Liver (tissue), 6 donors: ENCODE measurements at regions not wholly inside any gene's neighbourhood (a gene's known extent, or its start where the extent isn't known, plus 50 kb on each side); places are given as distances from the start of the nearest gene placed in this dataset.
"Not testable (repeated sequence)": the region's sequence is repeated elsewhere in the genome, so short reads cannot be mapped to it uniquely, and the experiment has no call there.

Experiments
- DNase-seq: peaks from one replicate; pipeline ENCODE4 v3.0.0-alpha.2; 2017; ENCODE audit warnings: low spot score
- H3K27ac ChIP-seq, 2 donors: one replicate each; pipeline ENCODE4 v1.7.0; 2013; ENCODE audit warnings: inconsistent platforms in 2 of 2, low read length in 2 of 2, control low read depth in 1 of 2, low read depth in 1 of 2, mild to moderate bottlenecking in 1 of 2
- H3K27me3 ChIP-seq, 4 donors: one replicate each; pipeline versions ENCODE4 v1.6.1 to v1.7.0; 2013; ENCODE audit warnings: low read length in 3 of 4, inconsistent platforms in 1 of 4, mild to moderate bottlenecking in 1 of 4, moderate library complexity in 1 of 4; ENCODE audit not compliant: control insufficient read depth in 4 of 4, insufficient read depth in 4 of 4
- H3K36me3 ChIP-seq, 4 donors: one replicate each; pipeline versions ENCODE4 v1.6.1 to v1.7.0; 2013; ENCODE audit warnings: low read length in 3 of 4, mild to moderate bottlenecking in 3 of 4, low read depth in 1 of 4, moderate library complexity in 1 of 4; ENCODE audit not compliant: control insufficient read depth in 4 of 4, insufficient read depth in 3 of 4
- H3K4me1 ChIP-seq, 4 donors: one replicate each; pipeline versions ENCODE4 v1.6.1 to v1.7.0; 2013; ENCODE audit warnings: low read length in 3 of 4, mild to moderate bottlenecking in 3 of 4, moderate library complexity in 1 of 4; ENCODE audit not compliant: control insufficient read depth in 4 of 4, insufficient read depth in 4 of 4
- H3K4me3 ChIP-seq, 3 donors: one replicate each; pipeline versions ENCODE4 v1.6.1 to v1.7.0; 2013; ENCODE audit warnings: low read length in 3 of 3, control low read depth in 1 of 3, low read depth in 1 of 3, mild to moderate bottlenecking in 1 of 3
- H3K9ac ChIP-seq, 2 donors: one replicate each; pipeline ENCODE4 v1.7.0; 2013; ENCODE audit warnings: low read length in 2 of 2, mild to moderate bottlenecking in 2 of 2, moderate library complexity in 2 of 2, control low read depth in 1 of 2, low read depth in 1 of 2
- H3K9me3 ChIP-seq, 4 donors: one replicate each; pipeline versions ENCODE4 v1.6.1 to v1.7.0; 2013; ENCODE audit warnings: low read length in 3 of 4; ENCODE audit not compliant: control insufficient read depth in 4 of 4
- WGBS: extraction: QIAGEN DNeasy Blood & Tissue Kit; methylation state at CpG from one replicate; pipeline ENCODE4 v1.1.7; 2013; 5-methylcytosine and 5-hydroxymethylcytosine counted together
- donor health status: healthy.
- donor health status: healthy.
- donor health status: healthy.

DNA sequence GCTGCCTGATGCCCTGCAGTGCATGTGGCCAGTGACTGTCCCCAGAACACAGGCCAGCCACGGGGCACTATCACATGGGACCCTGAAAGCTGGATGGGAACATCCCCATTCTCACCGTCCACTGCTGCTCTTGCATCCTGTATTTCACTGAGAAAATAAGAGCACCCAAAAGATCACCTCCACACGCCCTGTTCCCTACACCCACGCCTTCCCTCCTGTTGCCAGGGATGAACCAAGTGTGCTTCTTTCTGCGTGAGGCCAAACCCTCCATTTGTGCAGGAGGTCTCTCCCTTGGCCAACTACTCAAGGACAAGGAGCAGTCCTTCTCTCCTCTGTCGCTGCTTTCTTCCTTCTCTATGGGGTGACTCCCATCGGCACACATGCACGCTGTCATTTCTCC, 118.3 kb downstream of the LRRC37A3 start:
- H3K9me3 ChIP-seq, H3K4me3 ChIP-seq, H3K4me1 ChIP-seq, H3K27ac ChIP-seq, H3K27me3 ChIP-seq, H3K9ac ChIP-seq, DNase-seq, H3K36me3 ChIP-seq: not testable (repeated sequence)
- 98% methylated on average over 7 of the region's 8 CpGs for WGBS

DNA sequence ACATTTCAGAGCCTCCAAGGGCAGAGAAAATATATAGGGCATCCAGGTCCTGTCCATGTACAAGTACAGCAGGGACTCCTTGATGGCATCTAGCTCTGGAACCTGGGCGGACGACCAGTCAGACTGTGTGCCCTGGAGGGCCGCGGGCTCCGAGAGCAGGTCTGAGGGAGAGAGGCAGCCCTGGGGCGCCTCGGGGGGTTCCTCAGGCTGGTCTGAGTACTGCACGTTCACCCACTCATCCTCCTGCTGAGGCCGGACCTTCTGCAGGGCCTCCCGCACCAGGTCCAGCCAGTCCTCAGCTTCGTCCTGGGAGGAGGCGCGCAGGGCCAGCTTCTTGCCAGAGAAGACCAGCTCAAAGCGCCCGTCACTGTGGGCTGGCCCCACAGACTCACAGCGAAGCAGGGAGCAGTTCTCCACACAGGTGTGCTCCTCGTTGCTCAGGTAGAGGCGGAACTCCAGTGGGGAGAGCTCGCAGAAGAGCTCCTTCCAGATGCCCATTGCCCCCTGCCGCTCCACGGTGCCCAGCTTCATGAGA, 118.8 kb downstream of the LRRC37A3 start:
- H3K9ac ChIP-seq, H3K4me3 ChIP-seq, H3K27ac ChIP-seq, H3K27me3 ChIP-seq, H3K36me3 ChIP-seq, H3K4me1 ChIP-seq, H3K9me3 ChIP-seq, DNase-seq: not testable (repeated sequence)
- WGBS: 98% methylated on average over 21 of the region's 21 CpGs

DNA sequence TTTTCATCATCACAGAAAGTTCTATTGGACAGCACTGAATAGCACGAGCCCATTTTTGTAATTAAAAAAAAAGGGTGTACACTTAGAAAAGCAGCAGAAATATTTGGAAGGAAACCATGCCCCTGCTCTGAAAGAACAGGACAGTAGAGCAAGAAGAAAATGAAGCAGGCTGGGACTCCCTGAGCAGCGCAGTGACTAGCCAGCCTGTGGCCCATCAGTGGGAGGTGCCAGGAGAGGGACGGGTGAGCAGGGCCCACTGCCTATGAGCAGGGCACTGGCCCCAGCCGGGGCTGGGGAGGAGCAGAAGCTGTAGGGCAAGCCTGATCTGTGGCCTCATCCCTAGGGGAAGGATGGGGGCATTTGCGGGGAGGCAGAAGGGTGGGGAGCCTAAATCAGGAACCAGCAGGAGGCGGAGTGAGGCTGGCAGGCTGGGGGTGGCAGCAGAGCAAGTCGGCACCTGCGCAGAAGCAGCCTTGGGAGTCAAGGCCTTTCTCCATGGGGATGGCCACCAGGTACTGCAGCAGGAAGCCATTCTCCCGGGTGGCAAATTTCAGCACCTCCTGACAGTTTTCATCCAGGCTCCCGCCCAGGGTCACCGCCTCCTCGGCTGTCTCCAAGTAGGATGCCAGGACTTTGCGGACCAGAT, 119.6 kb downstream of the LRRC37A3 start:
- not testable (repeated sequence) for H3K4me1 ChIP-seq, DNase-seq, H3K27me3 ChIP-seq, H3K36me3 ChIP-seq, H3K27ac ChIP-seq, H3K9ac ChIP-seq, H3K4me3 ChIP-seq, H3K9me3 ChIP-seq
- 96% methylated on average over 9 of the region's 13 CpGs for WGBS

GRCh38 chr17:64798961-64799360, 120.3 kb downstream of the LRRC37A3 start:
- H3K4me3 ChIP-seq, H3K27me3 ChIP-seq, H3K36me3 ChIP-seq, H3K4me1 ChIP-seq, H3K27ac ChIP-seq, H3K9me3 ChIP-seq, DNase-seq, H3K9ac ChIP-seq: not testable (repeated sequence)
- WGBS: 95% methylated on average over 1 of the region's 1 CpG

GRCh38 chr17:64798489-64798790, 120.8 kb downstream of the LRRC37A3 start:
- not testable (repeated sequence) for H3K9me3 ChIP-seq, DNase-seq, H3K4me3 ChIP-seq, H3K27me3 ChIP-seq, H3K27ac ChIP-seq, H3K9ac ChIP-seq, H3K4me1 ChIP-seq, H3K36me3 ChIP-seq
- WGBS: 73% methylated on average over 5 of the region's 5 CpGs

- H3K27me3 ChIP-seq, H3K4me3 ChIP-seq, H3K27ac ChIP-seq, H3K4me1 ChIP-seq, H3K36me3 ChIP-seq, DNase-seq, H3K9ac ChIP-seq, H3K9me3 ChIP-seq: not testable (repeated sequence)
- WGBS: 94% methylated on average over 12 of the region's 15 CpGs
Observed at GRCh38 chr17:64797746-64798488, 121.4 kb downstream of the LRRC37A3 start.

DNA sequence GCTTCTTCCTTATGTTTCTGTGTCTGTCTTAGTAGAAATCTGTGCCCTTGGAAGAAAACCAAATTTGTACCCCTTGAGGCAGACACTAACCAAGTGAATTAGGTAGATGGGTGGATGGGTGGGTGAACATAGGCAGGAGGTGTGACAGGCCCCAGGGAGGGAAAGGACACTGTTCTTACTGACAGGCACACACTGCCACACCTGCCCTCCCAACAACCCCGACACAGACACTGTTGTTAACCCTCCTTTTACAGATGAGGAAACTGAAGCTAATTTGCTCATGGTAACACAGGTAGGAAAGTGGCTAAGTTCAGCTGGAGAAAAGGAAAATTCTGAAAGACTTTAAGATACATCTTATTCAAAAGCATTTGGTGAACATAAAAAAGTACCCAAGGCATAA, 123.9 kb downstream of the LRRC37A3 start:
- WGBS: 85% methylated on average over 1 of the region's 1 CpG
- not testable (repeated sequence) for H3K27me3 ChIP-seq, H3K4me1 ChIP-seq, DNase-seq, H3K27ac ChIP-seq, H3K9me3 ChIP-seq, H3K4me3 ChIP-seq, H3K36me3 ChIP-seq, H3K9ac ChIP-seq

DNA sequence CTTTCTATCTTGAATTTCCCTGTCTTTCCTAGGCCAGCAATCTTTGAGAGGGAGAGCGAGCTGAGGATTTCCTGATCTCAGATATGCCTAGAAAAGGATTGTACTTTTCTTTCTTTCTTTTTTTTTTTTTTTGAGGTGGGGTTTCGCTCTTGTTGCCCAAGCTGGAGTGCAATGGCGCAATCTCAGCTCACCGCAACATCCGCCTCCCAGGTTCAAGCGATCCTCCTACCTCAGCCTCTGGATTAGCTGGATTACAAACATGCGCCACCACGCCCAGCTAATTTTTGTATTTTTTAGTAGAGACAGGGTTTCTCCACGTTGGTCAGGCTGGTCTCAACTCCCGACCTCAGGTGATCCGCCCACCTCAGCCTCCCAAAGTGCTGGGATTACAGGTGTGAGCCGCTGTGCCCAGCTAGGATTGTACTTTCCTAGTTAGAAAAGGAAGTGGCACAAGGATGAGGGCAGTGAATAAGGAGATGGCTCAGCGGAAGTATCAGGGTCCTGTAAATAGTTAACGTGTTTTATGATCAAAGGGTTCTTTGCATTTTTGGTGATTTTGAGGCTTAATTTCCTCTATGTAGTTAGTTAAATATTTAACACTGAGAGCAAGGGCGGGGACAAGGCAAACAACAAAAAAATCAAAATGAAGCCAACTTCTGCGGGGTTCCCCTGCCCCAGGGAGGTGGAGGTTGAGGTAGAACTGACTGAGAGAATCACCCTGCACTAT, 124.6 kb downstream of the LRRC37A3 start:
- H3K27me3 ChIP-seq, H3K4me1 ChIP-seq, H3K4me3 ChIP-seq, H3K9ac ChIP-seq, H3K27ac ChIP-seq, H3K36me3 ChIP-seq, DNase-seq, H3K9me3 ChIP-seq: not testable (repeated sequence)
- WGBS: 83% methylated on average over 16 of the region's 16 CpGs
